HG03432 (cell line): ENCODE measurements at regions not wholly inside any gene's neighbourhood (a gene's known extent, or its start where the extent isn't known, plus 50 kb on each side); places are given as distances from the start of the nearest gene placed in this dataset.
"Not testable (repeated sequence)": the region's sequence is repeated elsewhere in the genome, so short reads cannot be mapped to it uniquely, and the experiment has no call there.

Experiments used
- ATAC-seq: cut with Tn5 transposase; IDR thresholded peaks from one replicate; pipeline ENCODE4 v1.9.1; 2021; ENCODE audit warnings: mild to moderate bottlenecking, moderate library complexity; ENCODE audit not compliant: unreplicated experiment

GRCh38 chr16:22651111-22651817, 140.6 kb downstream of the NPIPB5 start:
- not testable (repeated sequence) for ATAC-seq

DNA sequence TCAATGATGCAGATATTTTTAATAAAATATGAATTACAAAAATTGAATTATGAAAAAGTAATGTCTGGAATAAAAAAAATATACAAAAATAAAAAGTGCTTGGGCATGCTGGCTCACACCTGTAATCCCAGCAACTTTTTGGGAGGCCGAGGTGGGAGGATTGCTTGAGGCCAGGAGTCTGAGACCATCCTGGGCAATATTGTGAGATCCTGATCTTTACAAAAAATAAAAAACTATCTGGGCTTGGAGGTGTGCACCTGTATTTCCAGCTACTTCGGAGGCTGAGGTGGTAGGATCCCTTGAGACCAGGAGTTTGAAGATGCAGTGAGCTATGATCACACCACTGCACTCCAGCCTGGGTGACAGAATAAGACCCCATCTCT, 141.8 kb downstream of the NPIPB5 start:
- ATAC-seq: no peak

DNA sequence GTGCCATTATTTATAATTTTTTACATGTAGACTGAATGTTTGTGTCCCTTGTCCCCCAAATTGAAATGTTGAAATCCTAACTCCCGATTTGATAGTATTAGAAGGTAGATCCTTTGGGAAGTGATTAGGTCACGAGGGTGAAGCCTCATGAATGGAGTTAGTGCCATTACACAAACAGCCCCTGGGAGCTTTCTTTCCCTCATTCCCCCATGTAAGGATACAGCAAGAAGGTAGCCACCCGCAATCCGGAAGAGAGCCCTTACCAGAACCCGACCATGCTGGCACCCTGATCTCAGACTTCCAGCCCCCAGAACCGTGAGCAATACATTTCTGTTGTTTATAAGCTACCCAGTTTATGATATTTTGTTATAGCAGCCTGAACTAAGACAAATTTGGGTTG, 143.2 kb downstream of the NPIPB5 start:
- ATAC-seq: no peak

- ATAC-seq: not testable (repeated sequence)
These were observed 145.9 kb downstream of the NPIPB5 start for GRCh38 chr16:22656573-22656972.

GRCh38 chr16:22659933-22660332, 149.2 kb downstream of the NPIPB5 start:
- ATAC-seq: no peak

DNA sequence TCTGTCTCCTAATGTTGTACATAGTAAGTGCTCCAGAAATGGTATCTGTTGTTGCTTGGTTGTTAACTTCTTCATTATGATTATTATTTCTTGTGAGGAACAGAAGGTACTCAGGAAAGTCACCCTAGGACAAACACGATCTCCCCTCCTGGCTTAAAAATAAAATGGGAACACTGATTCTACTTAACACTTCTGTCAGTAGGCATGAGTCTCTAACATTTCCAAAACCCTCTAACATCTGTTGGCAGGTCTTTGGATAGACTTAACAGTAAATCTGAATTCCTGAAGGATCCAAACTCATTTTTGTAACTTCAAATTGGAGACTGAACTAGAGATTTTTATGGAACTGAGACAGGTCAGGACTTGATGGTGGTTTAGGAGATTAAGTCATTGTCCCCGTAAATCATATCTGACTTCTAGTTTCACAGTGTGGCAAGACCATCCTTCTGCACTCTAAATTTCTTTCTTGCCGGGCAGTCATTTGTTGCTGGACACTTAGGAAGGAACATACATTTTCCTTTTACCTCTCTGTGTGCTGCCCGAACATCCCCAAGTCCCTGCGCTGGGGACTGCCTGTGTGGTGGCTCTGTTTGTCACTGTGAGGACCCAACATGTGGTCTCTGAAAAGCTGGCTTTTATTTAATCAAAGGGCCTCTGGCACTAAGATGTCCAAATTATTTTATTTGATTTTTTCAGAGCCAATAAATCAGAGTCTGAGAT, 149.9 kb downstream of the NPIPB5 start:
- ATAC-seq: no peak

GRCh38 chr16:22661161-22661647, 150.5 kb downstream of the NPIPB5 start:
- no peak for ATAC-seq

- not testable (repeated sequence) for ATAC-seq
These were observed 151.0 kb upstream of the HS3ST2 start for GRCh38 chr16:22662958-22663357.

DNA sequence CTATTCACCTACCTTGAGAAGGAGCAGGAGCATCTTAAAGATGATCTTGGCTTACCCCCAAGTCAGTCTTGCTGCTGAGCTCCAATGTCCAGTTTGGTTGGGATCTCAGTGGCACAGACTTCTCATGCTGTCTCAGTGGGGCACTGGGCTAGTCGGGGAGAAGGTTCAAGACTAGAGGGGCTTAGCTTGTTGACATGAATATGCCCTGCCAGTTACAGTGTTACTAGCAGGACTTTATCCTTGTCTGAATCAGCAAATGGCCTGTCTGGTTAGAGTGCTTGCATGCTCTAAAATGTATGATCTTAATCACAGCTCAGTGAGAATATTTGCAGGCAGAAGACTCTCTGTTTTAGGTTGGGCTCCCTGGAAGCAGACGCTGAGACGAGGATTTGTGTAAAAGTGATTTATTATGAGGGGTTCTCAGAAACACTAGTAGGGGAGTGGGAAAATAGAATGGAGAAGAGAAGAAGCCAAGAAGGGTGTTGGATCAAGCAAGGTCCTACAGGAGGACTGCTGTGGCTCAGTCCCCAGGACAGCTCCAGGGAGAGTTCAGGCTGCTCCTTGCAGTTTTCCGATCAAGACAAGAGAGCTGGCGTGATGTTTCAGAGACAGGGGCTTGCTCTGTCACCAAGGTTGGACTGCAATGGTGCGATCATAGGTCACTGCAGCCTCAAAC, 150.4 kb upstream of the HS3ST2 start:
- no peak for ATAC-seq

GRCh38 chr16:22664132-22664531, 149.8 kb upstream of the HS3ST2 start:
- ATAC-seq: no peak

- ATAC-seq: no peak
These were observed 149.4 kb upstream of the HS3ST2 start for GRCh38 chr16:22664561-22664997.

DNA sequence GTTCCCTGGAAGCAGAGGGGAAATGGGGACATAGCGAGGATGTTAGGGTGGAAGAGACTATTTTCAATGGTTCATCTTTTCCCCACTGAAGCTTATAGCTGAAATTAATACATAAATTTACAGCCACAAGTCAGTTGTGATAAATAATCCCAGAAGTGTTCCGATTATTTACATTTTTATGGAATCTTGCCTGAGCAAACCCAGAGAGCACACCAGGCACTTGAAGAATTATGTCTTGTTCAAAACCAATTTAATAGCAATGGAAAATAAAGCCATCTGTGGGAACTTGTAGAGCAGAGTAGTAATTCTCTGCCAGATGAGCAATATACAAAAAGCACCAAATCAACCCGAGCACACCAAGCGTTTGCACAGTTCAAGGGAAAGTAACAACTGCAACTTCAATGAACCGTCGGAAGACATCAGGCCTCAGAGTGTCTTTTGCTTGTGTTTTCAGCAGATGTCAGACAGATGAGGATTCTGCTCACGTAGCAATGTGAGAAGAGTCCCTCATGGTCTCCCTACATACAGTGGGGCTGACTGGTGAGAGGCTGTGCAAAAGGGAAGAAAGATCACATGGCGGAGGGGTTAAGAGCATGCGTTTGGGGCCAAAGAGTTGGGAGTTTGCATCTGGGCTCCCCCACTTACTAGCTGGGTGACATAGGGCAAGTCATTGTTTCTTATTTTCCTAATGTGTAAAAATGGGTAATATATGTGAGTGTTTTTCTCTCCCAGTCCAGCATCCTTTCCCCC, 148.7 kb upstream of the HS3ST2 start:
- ATAC-seq: no peak

DNA sequence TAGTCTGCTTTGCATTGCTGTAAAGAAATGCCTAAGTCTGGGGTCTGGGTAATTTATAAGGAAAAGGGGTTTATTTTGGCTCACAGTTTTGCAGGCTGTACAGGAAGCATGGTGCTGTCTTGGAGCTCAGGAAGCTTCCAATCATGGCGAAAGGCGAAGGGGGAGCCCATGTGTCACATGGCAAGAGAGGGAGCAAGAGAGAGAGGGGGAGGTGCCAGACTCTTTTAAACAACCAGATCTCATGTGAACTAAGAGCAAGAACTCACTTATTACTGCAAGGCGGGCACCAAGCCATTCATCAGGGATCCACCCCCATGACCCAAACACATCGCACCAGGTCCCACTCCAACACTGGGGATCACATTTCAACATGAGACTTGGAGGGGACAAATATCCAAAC, 148.2 kb upstream of the HS3ST2 start:
- no peak for ATAC-seq

DNA sequence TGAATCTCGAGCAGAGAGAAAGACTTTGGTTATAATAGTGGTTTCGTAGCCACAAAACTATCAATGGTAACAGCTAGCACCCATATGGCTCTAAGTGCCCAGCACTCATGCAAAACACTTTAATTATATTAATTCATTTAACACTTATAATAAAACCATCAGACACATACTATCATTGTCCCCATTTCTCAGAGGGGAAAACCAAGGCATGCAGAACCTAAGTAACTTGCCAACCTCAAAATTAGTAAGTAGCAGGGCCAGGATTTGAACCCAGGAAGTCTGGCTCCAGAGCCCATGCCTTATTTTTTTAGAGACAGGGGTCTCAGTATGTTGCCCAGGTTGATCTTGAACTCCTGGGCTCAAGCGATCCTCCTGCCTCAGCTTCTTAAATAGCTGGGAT, 145.6 kb upstream of the HS3ST2 start:
- no peak for ATAC-seq

DNA sequence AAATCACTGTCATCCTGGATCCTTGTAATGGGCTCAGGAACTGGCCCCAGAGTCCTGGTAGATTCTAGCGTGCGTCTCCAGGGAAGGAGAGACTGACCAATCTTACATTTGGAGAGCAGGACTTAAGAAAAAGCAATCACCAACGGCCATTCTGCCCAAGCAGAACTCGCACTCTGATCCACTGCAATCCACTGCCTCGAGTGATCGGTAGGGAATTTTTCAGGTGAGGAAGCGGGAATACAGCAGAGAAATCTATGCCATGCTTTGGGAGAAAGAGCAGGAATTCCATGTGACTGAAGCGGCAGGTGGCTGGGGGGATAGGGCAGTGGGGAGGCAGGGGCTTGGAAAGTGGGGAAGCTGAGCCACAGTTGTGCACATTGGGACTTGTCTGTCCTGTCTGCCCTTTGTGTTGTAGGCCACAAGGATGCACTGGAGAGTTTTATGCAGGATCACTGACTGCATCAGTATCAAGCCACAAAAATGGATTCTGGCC, 143.9 kb upstream of the HS3ST2 start:
- ATAC-seq: no peak

DNA sequence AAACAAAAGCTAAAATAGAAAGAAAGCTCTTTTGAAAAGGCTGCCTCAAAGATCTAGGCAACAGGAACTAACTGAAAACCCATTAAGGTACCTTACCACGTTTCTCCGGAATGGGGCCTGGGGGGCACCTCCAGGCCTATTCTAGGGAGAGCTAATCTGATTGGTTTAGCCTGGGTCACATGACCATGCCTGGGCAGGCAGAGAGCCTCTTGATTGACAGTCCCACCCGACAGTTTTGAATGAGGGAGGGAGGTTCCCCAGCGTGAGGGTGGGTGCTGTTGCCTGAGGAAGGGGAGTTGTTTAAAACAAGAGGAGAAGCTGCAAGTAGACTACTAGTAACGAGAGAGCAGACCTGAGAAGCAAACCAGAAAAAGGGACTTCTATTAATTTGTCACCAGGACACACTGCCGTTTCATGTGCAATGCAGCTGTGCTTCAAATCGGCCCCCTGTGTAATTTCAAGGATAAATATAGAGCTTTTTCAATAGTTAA, 143.4 kb upstream of the HS3ST2 start:
- no peak for ATAC-seq

GRCh38 chr16:22671301-22672076, 142.5 kb upstream of the HS3ST2 start:
- no peak for ATAC-seq

DNA sequence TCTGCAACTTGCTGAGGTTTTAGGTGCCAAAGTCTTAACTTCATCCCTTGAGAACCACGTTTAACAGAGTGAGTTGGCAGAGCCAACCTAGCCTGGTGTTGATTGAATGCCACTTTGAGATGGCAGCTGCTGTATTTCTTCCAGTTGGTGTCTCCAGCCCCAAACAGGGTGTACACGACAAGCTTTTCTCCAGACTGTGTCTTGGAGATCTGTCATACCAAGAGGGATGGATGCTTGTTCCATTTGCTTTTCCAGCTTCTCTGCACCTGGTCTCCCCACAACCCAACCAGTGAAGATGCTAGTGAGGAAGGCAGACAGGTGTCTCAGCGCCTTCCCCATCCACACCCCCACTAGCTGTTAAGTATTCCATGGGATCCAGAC, 141.1 kb upstream of the HS3ST2 start:
- ATAC-seq: no peak

DNA sequence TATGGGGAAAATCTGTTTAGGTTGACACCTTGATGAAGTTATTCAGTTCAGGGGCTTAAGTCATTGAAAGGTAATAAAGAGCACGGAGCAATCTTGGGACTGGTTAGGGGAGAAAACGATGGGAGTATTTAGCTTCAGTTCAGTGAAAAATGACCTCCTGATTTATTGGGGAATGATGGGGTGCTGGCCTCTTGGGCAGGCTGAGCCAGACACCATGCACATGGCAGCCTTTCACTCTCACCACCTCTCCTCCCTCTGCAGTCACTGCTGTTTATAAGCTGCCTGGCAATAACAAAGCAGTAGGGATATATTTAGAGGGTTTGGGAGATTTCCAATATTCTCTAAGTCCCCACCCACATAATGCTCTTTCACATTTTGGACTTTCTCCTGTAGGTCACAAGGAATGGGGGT, 140.5 kb upstream of the HS3ST2 start:
- no peak for ATAC-seq

DNA sequence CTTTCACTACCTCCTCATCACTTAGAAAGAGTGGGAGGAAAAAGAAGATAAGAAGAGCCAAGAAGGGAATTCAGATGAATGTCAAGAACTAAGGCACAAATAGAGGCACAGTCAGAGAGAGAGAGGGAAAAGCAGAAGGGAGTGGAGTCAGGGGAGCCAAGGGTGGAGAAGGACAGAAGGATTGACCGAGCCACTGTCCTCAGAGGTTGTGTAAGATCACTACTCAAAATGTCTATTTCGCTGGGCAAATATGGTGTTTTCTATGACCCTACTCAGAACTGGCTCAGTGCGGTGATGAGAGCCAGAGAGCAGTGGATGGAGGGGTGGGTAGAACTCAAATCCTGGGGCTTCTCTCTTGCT, 139.2 kb upstream of the HS3ST2 start:
- ATAC-seq: no peak
